Rectal smooth muscle tissue (tissue), 1 donor: ENCODE measurements at regions not wholly inside any gene's neighbourhood (a gene's known extent, or its start where the extent isn't known, plus 50 kb on each side); places are given as distances from the start of the nearest gene placed in this dataset.

Source experiments
- H3K27ac ChIP-seq: one replicate; pipeline ENCODE4 v1.7.0; 2013; ENCODE audit warnings: low read depth, low read length, inconsistent platforms
- H3K27me3 ChIP-seq: one replicate; pipeline ENCODE4 v1.7.0; 2013; ENCODE audit warnings: low read length; ENCODE audit not compliant: control insufficient read depth, insufficient read depth
- H3K36me3 ChIP-seq: one replicate; pipeline ENCODE4 v1.7.0; 2013; ENCODE audit warnings: low read length; ENCODE audit not compliant: control insufficient read depth, insufficient read depth
- H3K4me1 ChIP-seq: one replicate; pipeline ENCODE4 v1.7.0; 2013; ENCODE audit warnings: low read length; ENCODE audit not compliant: control insufficient read depth, insufficient read depth
- H3K4me3 ChIP-seq: one replicate; pipeline ENCODE4 v1.7.0; 2013; ENCODE audit warnings: low read length
- H3K9ac ChIP-seq: one replicate; pipeline ENCODE4 v1.7.0; 2013; ENCODE audit warnings: low read length

- H3K36me3 ChIP-seq, result no peaks in the 10 kb centered on the region
- no peak overlapping the region for H3K4me3 ChIP-seq
- no peak overlapping the region for H3K9ac ChIP-seq
- H3K27me3 ChIP-seq, result no peaks in the 10 kb centered on the region
- no peak overlapping the region for H3K27ac ChIP-seq
- H3K4me1 ChIP-seq, result no peaks in the 10 kb centered on the region
Observed at GRCh38 chr15:31163769-31164572, 62.4 kb upstream of the TRPM1 start.

- Histone ChIP-seq H3K9ac (no peak overlapping the region), H3K4me1 (no peaks in the 10 kb centered on the region), H3K27ac (no peak overlapping the region), H3K27me3 (no peaks in the 10 kb centered on the region), H3K36me3 (no peaks in the 10 kb centered on the region), H3K4me3 (no peak overlapping the region)
Observed at GRCh38 chr15:31164573-31164912, 63.0 kb upstream of the TRPM1 start.

- Histone ChIP-seq H3K4me3 (no peak overlapping the region), H3K9ac (no peak overlapping the region), H3K27ac (no peak overlapping the region), H3K36me3 (no peaks in the 10 kb centered on the region), H3K27me3 (no peaks in the 10 kb centered on the region), H3K4me1 (no peaks in the 10 kb centered on the region)
Observed at GRCh38 chr15:31169558-31169957, 68.0 kb upstream of the TRPM1 start.

GRCh38 chr15:31171731-31172130 is 70.2 kb upstream of the TRPM1 start:
- H3K27ac ChIP-seq, result no peak overlapping the region
- no peaks in the 10 kb centered on the region for H3K27me3 ChIP-seq
- H3K4me1 ChIP-seq, result no peaks in the 10 kb centered on the region
- H3K36me3 ChIP-seq, result no peaks in the 10 kb centered on the region
- H3K4me3 ChIP-seq, result no peak overlapping the region
- no peak overlapping the region for H3K9ac ChIP-seq

GRCh38 chr15:31172606-31173005 is 71.1 kb upstream of the TRPM1 start:
- H3K4me1 ChIP-seq, result no peaks in the 10 kb centered on the region
- no peak overlapping the region for H3K9ac ChIP-seq
- H3K27me3 ChIP-seq, result no peaks in the 10 kb centered on the region
- no peak overlapping the region for H3K4me3 ChIP-seq
- H3K36me3 ChIP-seq, result no peaks in the 10 kb centered on the region
- H3K27ac ChIP-seq, result no peak overlapping the region

- Histone ChIP-seq H3K27me3 (no peaks in the 10 kb centered on the region), H3K4me3 (no peak overlapping the region), H3K36me3 (no peaks in the 10 kb centered on the region), H3K4me1 (no peaks in the 10 kb centered on the region), H3K9ac (no peak overlapping the region), H3K27ac (no peak overlapping the region)
Observed at GRCh38 chr15:31173790-31174450, 72.4 kb upstream of the TRPM1 start.

- Histone ChIP-seq H3K4me1 (no peaks in the 10 kb centered on the region), H3K4me3 (no peak overlapping the region), H3K36me3 (no peaks in the 10 kb centered on the region), H3K27ac (no peak overlapping the region), H3K9ac (no peak overlapping the region), H3K27me3 (no peaks in the 10 kb centered on the region)
Observed at GRCh38 chr15:31175484-31175883, 74.0 kb upstream of the TRPM1 start.

- Histone ChIP-seq H3K4me3 (no peak overlapping the region), H3K9ac (no peak overlapping the region), H3K27me3 (no peaks in the 10 kb centered on the region), H3K4me1 (no peaks in the 10 kb centered on the region), H3K27ac (no peak overlapping the region), H3K36me3 (no peaks in the 10 kb centered on the region)
Observed at GRCh38 chr15:31177951-31178350, 76.4 kb upstream of the TRPM1 start.

- Histone ChIP-seq H3K4me3 (no peak overlapping the region), H3K36me3 (no peaks in the 10 kb centered on the region), H3K9ac (no peak overlapping the region), H3K27me3 (no peaks in the 10 kb centered on the region), H3K27ac (no peak overlapping the region), H3K4me1 (no peaks in the 10 kb centered on the region)
Observed at GRCh38 chr15:31178705-31179104, 77.2 kb upstream of the TRPM1 start.

GRCh38 chr15:31179693-31180092 is 78.2 kb upstream of the TRPM1 start:
- Histone ChIP-seq H3K4me3 (no peak overlapping the region), H3K27ac (no peak overlapping the region)

GRCh38 chr15:31193291-31193690 is 91.8 kb upstream of the TRPM1 start:
- Histone ChIP-seq H3K27me3 (no peaks in the 10 kb centered on the region), H3K9ac (no peak overlapping the region), H3K4me1 (no peaks in the 10 kb centered on the region), H3K4me3 (no peak overlapping the region), H3K27ac (no peak overlapping the region), H3K36me3 (no peaks in the 10 kb centered on the region)

More at GRCh38 chr15:31179693-31180092, 78.2 kb upstream of the TRPM1 start:
- H3K4me1 ChIP-seq, result no peaks in the 10 kb centered on the region
- H3K36me3 ChIP-seq, result no peaks in the 10 kb centered on the region
- H3K9ac ChIP-seq, result no peak overlapping the region
- no peaks in the 10 kb centered on the region for H3K27me3 ChIP-seq

GRCh38 chr15:31195871-31196270 is 94.3 kb upstream of the TRPM1 start:
- H3K27ac ChIP-seq, result no peak overlapping the region
- H3K4me3 ChIP-seq, result no peak overlapping the region
- no peak overlapping the region for H3K9ac ChIP-seq
- H3K27me3 ChIP-seq, result no peaks in the 10 kb centered on the region
- no peaks in the 10 kb centered on the region for H3K36me3 ChIP-seq
- no peaks in the 10 kb centered on the region for H3K4me1 ChIP-seq
